ENCODE measurements at regions not wholly inside any gene's neighbourhood (a gene's known extent, or its start where the extent isn't known, plus 50 kb on each side); places are given as distances from the start of the nearest gene placed in this dataset.

GRCh38 chr2:104318001-104318665 is 535.8 kb upstream of the POU3F3 start:
- no peak for TF ChIP-seq CTCF (IDR thresholded peaks at IDR 0.05; ENCODE audit: insufficient read depth, low read depth, low read length, missing control alignments)
- DNase-seq (ENCODE audit: low read depth): no peak

GRCh38 chr2:104321116-104321795 is 532.7 kb upstream of the POU3F3 start:
- H3K4me3 ChIP-seq (ENCODE audit: low read depth, low read length): no peak overlapping the region
- DNase-seq (ENCODE audit: low read depth): no peak
- no peak for TF ChIP-seq CTCF (IDR thresholded peaks at IDR 0.05; ENCODE audit: insufficient read depth, low read depth, low read length, missing control alignments)

More at GRCh38 chr2:104318001-104318665, 535.8 kb upstream of the POU3F3 start:
- no peak overlapping the region for H3K4me3 ChIP-seq (ENCODE audit: low read depth, low read length)

- no peak overlapping the region for H3K4me3 ChIP-seq (ENCODE audit: low read depth, low read length)
- DNase-seq (ENCODE audit: low read depth): no peak
- no peak for TF ChIP-seq CTCF (IDR thresholded peaks at IDR 0.05; ENCODE audit: insufficient read depth, low read depth, low read length, missing control alignments)
These were observed 532.0 kb upstream of the POU3F3 start for GRCh38 chr2:104321796-104322349.

- no peak for TF ChIP-seq CTCF (IDR thresholded peaks at IDR 0.05; ENCODE audit: insufficient read depth, low read depth, low read length, missing control alignments)
- DNase-seq (ENCODE audit: low read depth): no peak
These were observed 521.2 kb upstream of the POU3F3 start for GRCh38 chr2:104332731-104333130.

GRCh38 chr2:104337869-104338268 is 516.0 kb upstream of the POU3F3 start:
- H3K4me3 ChIP-seq (ENCODE audit: low read depth, low read length): no peak overlapping the region
- no peak for DNase-seq (ENCODE audit: low read depth)
- TF ChIP-seq CTCF (IDR thresholded peaks at IDR 0.05; ENCODE audit: insufficient read depth, low read depth, low read length, missing control alignments): no peak

More at GRCh38 chr2:104332731-104333130, 521.2 kb upstream of the POU3F3 start:
- no peak overlapping the region for H3K4me3 ChIP-seq (ENCODE audit: low read depth, low read length)

- TF ChIP-seq CTCF (IDR thresholded peaks at IDR 0.05; ENCODE audit: insufficient read depth, low read depth, low read length, missing control alignments): no peak
- H3K4me3 ChIP-seq (ENCODE audit: low read depth, low read length): no peak overlapping the region
- no peak for DNase-seq (ENCODE audit: low read depth)
These were observed 513.8 kb upstream of the POU3F3 start for GRCh38 chr2:104340162-104340561.
